ENCODE measurements at regions not wholly inside any gene's neighbourhood (a gene's known extent, or its start where the extent isn't known, plus 50 kb on each side); places are given as distances from the start of the nearest gene placed in this dataset.

- 54 to 62% (median 59%) methylated on average over 3 of the region's 3 CpGs for WGBS, 3 donors
- Histone ChIP-seq H3K27ac (no peak overlapping the region), H3K4me3 (no peak overlapping the region), H3K36me3 (ENCODE audit: insufficient read depth in 1 of 2, low read depth in 1 of 2) (no peaks in the 10 kb centered on the region), H3K9me3 (no peaks in the 10 kb centered on the region), H3K27me3 (ENCODE audit: insufficient read depth in 3 of 3, low read length in 2 of 3) (no peaks in the 10 kb centered on the region), H3K4me1 (no peaks in the 10 kb centered on the region)
- ATAC-seq (no peak), DNase-seq (no peak)
- intact Hi-C loops (cut with DNase I) = no loop called here
- no peak for TF ChIP-seq CTCF (IDR thresholded peaks at IDR 0.05)
Observed at GRCh38 chr2:209049608-209050007, 374.2 kb upstream of the MAP2 start.

GRCh38 chr2:209062210-209062609 lies 361.6 kb upstream of the MAP2 start:
- Histone ChIP-seq H3K27ac (no peak overlapping the region), H3K4me1 (no peaks in the 10 kb centered on the region), H3K9me3 (no peaks in the 10 kb centered on the region), H3K27me3 (ENCODE audit: insufficient read depth in 3 of 3, low read length in 2 of 3) (no peaks in the 10 kb centered on the region), H3K36me3 (ENCODE audit: insufficient read depth in 1 of 2, low read depth in 1 of 2) (no peaks in the 10 kb centered on the region), H3K4me3 (no peak overlapping the region)
- DNase-seq = no peak
- intact Hi-C loops (cut with DNase I) = no loop called here
- no peak for ATAC-seq
- 77 to 79% (median 79%) methylated on average over 3 of the region's 3 CpGs for WGBS, 3 donors
- TF ChIP-seq CTCF (IDR thresholded peaks at IDR 0.05) = no peak

- no peaks in the 10 kb centered on the region for H3K27me3 ChIP-seq (ENCODE audit: insufficient read depth in 3 of 3, low read length in 2 of 3)
- 95 to 97% (median 95%) methylated on average over 1 of the region's 1 CpG for WGBS, 3 donors
- intact Hi-C loops (cut with DNase I) = no loop called here
- H3K4me1 ChIP-seq = no peaks in the 10 kb centered on the region
- no peak overlapping the region for H3K4me3 ChIP-seq
- DNase-seq (no peak), ATAC-seq (no peak)
- TF ChIP-seq CTCF (IDR thresholded peaks at IDR 0.05) = no peak
- H3K9me3 ChIP-seq = no peaks in the 10 kb centered on the region
- H3K27ac ChIP-seq = no peak overlapping the region
- H3K36me3 ChIP-seq (ENCODE audit: insufficient read depth in 1 of 2, low read depth in 1 of 2) = no peaks in the 10 kb centered on the region
Observed at GRCh38 chr2:209070262-209070661, 353.6 kb upstream of the MAP2 start.

- no peaks in the 10 kb centered on the region for H3K4me1 ChIP-seq
- TF ChIP-seq CTCF (IDR thresholded peaks at IDR 0.05) = no peak
- no peaks in the 10 kb centered on the region for H3K36me3 ChIP-seq (ENCODE audit: insufficient read depth in 1 of 2, low read depth in 1 of 2)
- no peak for ATAC-seq
- intact Hi-C loops (cut with DNase I) = no loop called here
- no peaks in the 10 kb centered on the region for H3K27me3 ChIP-seq (ENCODE audit: insufficient read depth in 3 of 3, low read length in 2 of 3)
- H3K9me3 ChIP-seq = no peaks in the 10 kb centered on the region
- DNase-seq = no peak
- H3K27ac ChIP-seq = no peak overlapping the region
- H3K4me3 ChIP-seq = no peak overlapping the region
Observed at GRCh38 chr2:209073151-209073550, 350.7 kb upstream of the MAP2 start.

- ATAC-seq = no peak
- DNase-seq = no peak
- TF ChIP-seq CTCF (IDR thresholded peaks at IDR 0.05) = no peak
- WGBS, 3 donors = 90 to 92% (median 91%) methylated on average over 3 of the region's 3 CpGs
- Histone ChIP-seq H3K27me3 (ENCODE audit: insufficient read depth in 3 of 3, low read length in 2 of 3) (no peaks in the 10 kb centered on the region), H3K36me3 (ENCODE audit: insufficient read depth in 1 of 2, low read depth in 1 of 2) (no peaks in the 10 kb centered on the region), H3K27ac (no peak overlapping the region), H3K4me1 (no peaks in the 10 kb centered on the region), H3K9me3 (no peaks in the 10 kb centered on the region), H3K4me3 (no peak overlapping the region)
- intact Hi-C loops (cut with DNase I) = no loop called here
Observed at GRCh38 chr2:209074711-209075110, 349.1 kb upstream of the MAP2 start.
